HCT116 (cell line): ENCODE measurements at regions not wholly inside any gene's neighbourhood (a gene's known extent, or its start where the extent isn't known, plus 50 kb on each side); places are given as distances from the start of the nearest gene placed in this dataset.

ENCODE experiments used
- ATAC-seq: fragments of 200-7000 bp; cut with Tn5 transposase; 2 replicates; pipeline ENCODE4 v1.9.1; 2020; ENCODE audit warnings: mild to moderate bottlenecking, moderate library complexity
- BruUV-seq: library from RNA; stranded (reverse); fragments of 400-500 nt; replicated peaks from 2 replicates; lab custom pipeline; 2021; lab: Mats Ljungman, UMichigan
- CTCF ChIA-PET: fragments of 300-600 bp; sonication (Branson Sonifier 250); formaldehyde crosslinking; loops from one replicate; lab custom pipeline; 2021; ENCODE audit warnings: antibody characterized with exemption; lab: Charles Lee
- POLR2A ChIA-PET: fragments of 300-600, 350-600 bp; sonication (Branson Sonifier 250); formaldehyde crosslinking; loops from one replicate; lab custom pipeline; 2021; ENCODE audit warnings: antibody characterized with exemption; lab: Charles Lee
- RAD21 ChIA-PET, 2 experiments: fragments of 300-600 bp; sonication (Branson Sonifier 250); formaldehyde crosslinking; loops; one replicate each; lab custom pipeline; 2023; ENCODE audit warnings: low total read pairs in 2 of 2; ENCODE audit not compliant: uncharacterized antibody in 2 of 2, unreplicated experiment in 2 of 2, low non-redundant PET in 1 of 2; lab: Charles Lee
- DNase-seq: peaks from one replicate; pipeline ENCODE4 v3.0.0-alpha.2; 2010; ENCODE audit warnings: low read depth, low spot score
- H2AFZ ChIP-seq: fragments of 200-600 bp; shearing (Covaris generic), sonication (generic); 2 replicates; pipeline ENCODE4 v1.6.1; 2017; ENCODE audit warnings: low read depth, mixed run types, mixed read lengths, antibody characterized with exemption, low read length; ENCODE audit not compliant: poor library complexity, severe bottlenecking
- H3K27ac ChIP-seq: 2 replicates; pipeline ENCODE4 v1.5.1; 2012; ENCODE audit warnings: low read depth, low read length
- H3K27me3 ChIP-seq: fragments of 200-600 bp; sonication (generic); 2 replicates; pipeline ENCODE4 v1.6.1; 2016; ENCODE audit warnings: mixed run types, low read length, mixed read lengths; ENCODE audit not compliant: insufficient read depth
- H3K36me3 ChIP-seq, 2 experiments: fragments of 200-500 bp in 1 of 2; fragments of 200-600 bp in 1 of 2; sonication (Bioruptor generic) in 1 of 2; sonication (generic) in 1 of 2; 2 replicates each; pipeline versions ENCODE4 v1.5.1 to v1.6.1; 2014 to 2016; ENCODE audit warnings: low read length in 2 of 2, inconsistent platforms in 1 of 2, mixed read lengths in 1 of 2, mixed run types in 1 of 2; ENCODE audit not compliant: insufficient read depth in 2 of 2, control insufficient read depth in 1 of 2
- H3K4me1 ChIP-seq, 2 experiments: fragments of 200-600 bp in 1 of 2; sonication (generic) in 1 of 2; 2 replicates each; pipeline versions ENCODE4 v1.5.1 to v1.6.1; 2012 to 2017; ENCODE audit warnings: low read length in 2 of 2, inconsistent platforms in 1 of 2, mild to moderate bottlenecking in 1 of 2, mixed read lengths in 1 of 2, mixed run types in 1 of 2, moderate library complexity in 1 of 2; ENCODE audit not compliant: insufficient read depth in 2 of 2, control insufficient read depth in 1 of 2
- H3K4me2 ChIP-seq: fragments of 200-600 bp; sonication (generic); 2 replicates; pipeline ENCODE4 v1.6.1; 2017; ENCODE audit warnings: mixed run types, low read length, mixed read lengths
- H3K4me3 ChIP-seq, 2 experiments: fragments of 200-600 bp in 1 of 2; sonication (generic) in 1 of 2; replicated peaks in 1 of 2; 2 replicates each; pipeline ENCODE4 v1.5.1; 2011 to 2016; ENCODE audit warnings: low read length in 2 of 2, control low read depth in 1 of 2, low read depth in 1 of 2, mild to moderate bottlenecking in 1 of 2, mixed read lengths in 1 of 2, mixed run types in 1 of 2
- H3K79me2 ChIP-seq: fragments of 200-600 bp; sonication (generic); 2 replicates; pipeline ENCODE4 v1.6.1; 2017; ENCODE audit warnings: mild to moderate bottlenecking, mixed run types, low read length, moderate library complexity, mixed read lengths; ENCODE audit not compliant: insufficient read depth
- H3K9ac ChIP-seq: fragments of 200-600 bp; sonication (generic); 2 replicates; pipeline ENCODE4 v1.6.1; 2016; ENCODE audit warnings: low read length, mixed read lengths
- H3K9me2 ChIP-seq: fragments of 200-600 bp; sonication (generic), shearing (Covaris generic); 2 replicates; pipeline ENCODE4 v1.6.1; 2017; ENCODE audit warnings: mixed run types, mild to moderate bottlenecking, moderate library complexity; ENCODE audit not compliant: insufficient read depth
- H3K9me3 ChIP-seq, 2 experiments: fragments of 200-500 bp in 1 of 2; fragments of 200-600 bp in 1 of 2; sonication (Bioruptor generic) in 1 of 2; sonication (generic) in 1 of 2; 2 replicates each; pipeline ENCODE4 v1.6.1; 2014 to 2017; ENCODE audit warnings: low read length in 2 of 2, mixed read lengths in 2 of 2, inconsistent platforms in 1 of 2, low read depth in 1 of 2, mild to moderate bottlenecking in 1 of 2, mixed run types in 1 of 2, moderate library complexity in 1 of 2; ENCODE audit not compliant: control insufficient read depth in 1 of 2, insufficient read depth in 1 of 2
- H4K20me1 ChIP-seq: fragments of 200-600 bp; sonication (generic), shearing (Covaris generic); 2 replicates; pipeline ENCODE4 v1.6.1; 2017; ENCODE audit warnings: mixed run types, mild to moderate bottlenecking, moderate library complexity; ENCODE audit not compliant: insufficient read depth
- CBX3 ChIP-seq: IDR thresholded peaks from 2 replicates; pipeline ENCODE4 v1.6.1; 2012; ENCODE audit warnings: low read depth
- CTCF ChIP-seq, 3 experiments: fragments of 200-600 bp in 1 of 3; sonication (generic) in 1 of 3; IDR thresholded peaks in 2 of 3; conservative IDR thresholded peaks in 1 of 3; 2 replicates each; pipeline ENCODE4 v1.5.1; 2012 to 2017; ENCODE audit warnings: low read depth in 2 of 3, low read length in 2 of 3, antibody characterized with exemption in 1 of 3, borderline replicate concordance in 1 of 3, control low read depth in 1 of 3, mild to moderate bottlenecking in 1 of 3, mixed read lengths in 1 of 3, mixed run types in 1 of 3, moderate library complexity in 1 of 3; ENCODE audit not compliant: insufficient read depth in 1 of 3
- EGR1 ChIP-seq: IDR thresholded peaks from 2 replicates; pipeline ENCODE4 v1.6.1; 2012; ENCODE audit warnings: low read depth
- ELF1 ChIP-seq: IDR thresholded peaks from 2 replicates; pipeline ENCODE4 v1.6.1; 2012; ENCODE audit warnings: low read depth, borderline replicate concordance
- FOSL1 ChIP-seq: IDR thresholded peaks from 2 replicates; pipeline ENCODE4 v1.6.1; 2012; ENCODE audit warnings: low read depth
- JUND ChIP-seq: IDR thresholded peaks from 2 replicates; pipeline ENCODE4 v1.6.1; 2012
- RAD21 ChIP-seq: IDR thresholded peaks from 2 replicates; pipeline ENCODE4 v1.6.1; 2012; ENCODE audit warnings: low read depth, mild to moderate bottlenecking
- SRF ChIP-seq: IDR thresholded peaks from 2 replicates; pipeline ENCODE4 v1.6.1; 2012; ENCODE audit warnings: low read depth
- ZBTB33 ChIP-seq: IDR thresholded peaks from 2 replicates; pipeline ENCODE4 v1.6.1; 2011; ENCODE audit warnings: mild to moderate bottlenecking, low read length, moderate library complexity; ENCODE audit not compliant: insufficient replicate concordance; ENCODE audit errors: extremely low read depth
- intact Hi-C: fragments of 100-400 bp; cut with micrococcal nuclease; formaldehyde crosslinking; loops from 2 replicates; pipeline ENCODE4 v1.10.0; 2022

GRCh38 chr16:79947771-79948170, 347.2 kb upstream of the MAF start:
- H3K9me3 ChIP-seq = peaks cover 29 to 67% of the 10 kb centered on the region in 2 experiments; a peak in 3 of 4 replicates
- no peak overlapping the region for H2AFZ ChIP-seq
- RAD21 ChIA-PET = no interaction called here
- no peak overlapping the region for H3K9ac ChIP-seq
- POLR2A ChIA-PET = no interaction called here
- H3K4me1 ChIP-seq = no peaks in the 10 kb centered on the region
- intact Hi-C loops = no loop called here
- H3K4me2 ChIP-seq = no peak overlapping the region
- no peaks in the 10 kb centered on the region for H3K79me2 ChIP-seq
- TF ChIP-seq EGR1 (no peak), JUND (no peak), ELF1 (no peak), RAD21 (no peak), CBX3 (no peak), FOSL1 (no peak), CTCF (IDR thresholded peaks at IDR 0.05 in 2 of 3, conservative IDR thresholded peaks at IDR 0.05 in 1 of 3; ENCODE audit: borderline replicate concordance in 1 of 3, insufficient read depth in 1 of 3, low read depth in 2 of 3, low read length in 2 of 3) (no peak), SRF (no peak), ZBTB33 (no peak)
- H3K9me2 ChIP-seq = no peaks in the 10 kb centered on the region
- H3K27ac ChIP-seq = no peak overlapping the region
- H3K36me3 ChIP-seq = no peaks in the 10 kb centered on the region
- H4K20me1 ChIP-seq = no peaks in the 10 kb centered on the region
- H3K4me3 ChIP-seq = no peak overlapping the region
- BruUV-seq = no TSS peak
- H3K27me3 ChIP-seq = no peaks in the 10 kb centered on the region
- CTCF ChIA-PET = no interaction called here
- DNase-seq (no peak), ATAC-seq (no peak)
